ENCODE measurements at regions not wholly inside any gene's neighbourhood (a gene's known extent, or its start where the extent isn't known, plus 50 kb on each side); places are given as distances from the start of the nearest gene placed in this dataset.

- no peak overlapping the region for H3K4me3 ChIP-seq
- no peak overlapping the region for H3K27ac ChIP-seq
- H3K27me3 ChIP-seq: no peaks in the 10 kb centered on the region
- H3K36me3 ChIP-seq (replicated peaks in 1 of 2): no peaks in the 10 kb centered on the region
- no peak for DNase-seq
- 56 to 77% (median 58%) methylated on average over 5 to 6 of the region's 6 CpGs for WGBS, 4 donors
- intact Hi-C loops (cut with DNase I): loop anchor here in 1 of 2 donors (10.0 kb wide), 1 partner anchor 1016 kb away; no protein-coding TSS in a partner anchor
- H3K9me3 ChIP-seq (replicated peaks in 1 of 3): no peaks in the 10 kb centered on the region
- no peak for TF ChIP-seq CTCF (IDR thresholded peaks at IDR 0.05)
- no peak for TF ChIP-seq POLR2A (IDR thresholded peaks at IDR 0.05)
- peaks cover 0 to 10% of the 10 kb centered on the region in 2 donors for H3K4me1 ChIP-seq (replicated peaks in 1 of 2)
Measured at GRCh38 chr15:70491201-70491621, 272.1 kb downstream of the UACA start.

DNA sequence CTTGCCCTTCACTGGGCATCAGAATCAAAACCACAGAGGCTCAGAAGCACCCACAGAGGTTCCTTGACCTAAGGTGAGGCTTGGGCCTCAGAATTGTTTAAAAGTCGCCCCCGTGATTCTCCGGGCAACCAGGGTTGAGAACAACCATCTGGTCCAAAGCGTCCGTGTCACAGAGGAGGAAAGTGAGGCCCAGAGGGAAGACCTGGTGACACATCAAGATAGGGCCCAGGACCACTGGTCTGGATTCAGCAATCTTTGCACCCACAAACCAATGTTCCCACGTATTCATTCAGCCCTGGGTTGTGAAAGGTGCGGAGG lies 272.6 kb downstream of the UACA start:
- Histone ChIP-seq H3K9me3 (replicated peaks in 1 of 3) (no peaks in the 10 kb centered on the region), H3K27ac (no peak overlapping the region), H3K4me1 (replicated peaks in 1 of 2) (peaks cover 0 to 10% of the 10 kb centered on the region in 2 donors), H3K4me3 (no peak overlapping the region), H3K27me3 (no peaks in the 10 kb centered on the region), H3K36me3 (replicated peaks in 1 of 2) (no peaks in the 10 kb centered on the region)
- intact Hi-C loops (cut with DNase I): loop anchor here in 1 of 2 donors (10.0 kb wide), 1 partner anchor 1016 kb away; no protein-coding TSS in a partner anchor
- 80 to 90% (median 89%) methylated on average over 7 of the region's 7 CpGs for WGBS, 4 donors
- DNase-seq: no peak
- no peak for TF ChIP-seq CTCF (IDR thresholded peaks at IDR 0.05)
- TF ChIP-seq POLR2A (IDR thresholded peaks at IDR 0.05): no peak

- Histone ChIP-seq H3K4me3 (no peak overlapping the region), H3K9me3 (replicated peaks in 1 of 3) (no peaks in the 10 kb centered on the region), H3K36me3 (replicated peaks in 1 of 2) (no peaks in the 10 kb centered on the region), H3K27ac (no peak overlapping the region), H3K4me1 (replicated peaks in 1 of 2) (peaks cover 0 to 10% of the 10 kb centered on the region in 2 donors), H3K27me3 (no peaks in the 10 kb centered on the region)
- TF ChIP-seq CTCF (IDR thresholded peaks at IDR 0.05) (no peak), POLR2A (IDR thresholded peaks at IDR 0.05) (no peak)
- no peak for DNase-seq
- WGBS, 4 donors: 76 to 85% (median 81%) methylated on average over 5 to 11 of the region's 11 CpGs
- intact Hi-C loops (cut with DNase I): loop anchor here in 1 of 2 donors (10.0 kb wide), 1 partner anchor 1015 kb away; no protein-coding TSS in a partner anchor
Measured at GRCh38 chr15:70490148-70490837, 273.1 kb downstream of the UACA start.

DNA sequence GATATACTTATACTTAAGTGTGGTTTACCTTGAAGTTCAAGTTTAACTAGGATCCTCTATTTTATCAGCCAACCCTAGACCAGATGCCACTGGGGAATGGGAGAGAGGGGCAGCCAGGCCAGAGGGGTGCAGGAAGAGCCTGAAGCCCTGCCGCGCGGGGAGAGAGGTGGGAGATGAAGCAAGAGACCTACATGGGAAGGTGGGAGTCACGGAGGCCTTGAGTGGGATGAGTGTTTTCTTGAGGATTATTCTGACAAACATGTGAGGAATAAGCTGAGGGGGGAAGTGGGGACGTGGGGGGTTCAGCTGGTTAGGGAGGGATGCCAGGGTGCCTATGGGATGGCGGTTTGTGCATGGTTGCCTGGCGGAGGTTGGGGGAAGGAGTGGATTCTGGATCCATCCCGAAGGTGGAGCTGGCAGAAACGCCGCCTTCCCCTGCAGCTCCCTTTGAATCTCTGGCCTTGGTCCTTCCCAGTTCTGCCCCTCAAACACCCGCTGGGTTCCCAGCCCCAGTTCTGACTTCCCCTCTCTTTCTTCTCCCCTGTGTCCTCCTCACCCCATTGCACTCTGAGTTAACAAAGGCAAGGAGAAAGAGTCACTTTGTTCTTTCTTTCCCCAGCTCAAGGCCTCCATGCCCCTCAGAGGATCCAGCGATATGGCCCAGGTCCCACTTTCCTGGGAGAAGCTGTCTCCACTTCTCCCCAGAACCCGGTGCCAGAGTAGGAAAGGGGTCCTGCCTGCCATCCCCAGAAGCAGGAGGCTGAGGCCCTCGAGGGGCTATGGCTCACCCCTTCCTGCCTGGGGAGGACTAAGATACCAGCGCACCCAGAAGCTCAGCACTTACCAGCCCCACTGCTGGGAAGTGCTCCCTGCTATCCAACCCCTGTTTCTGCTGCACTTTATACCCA lies 274.2 kb downstream of the UACA start:
- Histone ChIP-seq H3K27me3 (no peaks in the 10 kb centered on the region), H3K9me3 (replicated peaks in 1 of 3) (no peaks in the 10 kb centered on the region), H3K4me1 (replicated peaks in 1 of 2) (peaks cover 0 to 10% of the 10 kb centered on the region in 2 donors), H3K4me3 (no peak overlapping the region), H3K27ac (no peak overlapping the region), H3K36me3 (replicated peaks in 1 of 2) (no peaks in the 10 kb centered on the region)
- TF ChIP-seq POLR2A (IDR thresholded peaks at IDR 0.05) (no peak), CTCF (IDR thresholded peaks at IDR 0.05) (no peak)
- DNase-seq: no peak
- intact Hi-C loops (cut with DNase I): loop anchor here in 1 of 2 donors (5.0 to 10.0 kb wide), 2 partner anchors 914 to 1012 kb away; no protein-coding TSS in a partner anchor
- WGBS, 4 donors: 77 to 82% (median 81%) methylated on average over 13 to 15 of the region's 15 CpGs
